ENCODE measurements at regions not wholly inside any gene's neighbourhood (a gene's known extent, or its start where the extent isn't known, plus 50 kb on each side); places are given as distances from the start of the nearest gene placed in this dataset.

GRCh38 chr11:8335683-8336082 is 72.0 kb upstream of the LMO1 start:
- BruUV-seq (replicated peaks) = no TSS peak
- CTCF ChIA-PET (ENCODE audit: low intra/inter-chr PET ratio) = interaction anchor here (0.6 kb wide), 1 partner anchor 27 kb away, joined by 4 read pairs; no protein-coding TSS in a partner anchor
- in situ Hi-C loops (cut with MboI) = no loop called here

More at GRCh38 chr11:8335683-8336082, 72.0 kb upstream of the LMO1 start:
- DNase-seq (ENCODE audit: extremely low read depth in 1 of 4, low spot score in 3 of 4) (no peak), ATAC-seq (no peak), FAIRE-seq (no peak)
- no peak overlapping the region for H3K4me2 ChIP-seq (ENCODE audit: insufficient read depth, low read length)
- no peaks in the 10 kb centered on the region for H3K9me3 ChIP-seq (replicated peaks; ENCODE audit: control insufficient read depth, insufficient read depth, low read depth, low read length)
- H3K4me3 ChIP-seq = no peak overlapping the region
- H3K79me2 ChIP-seq (ENCODE audit: control insufficient read depth, insufficient read depth, low read length) = no peaks in the 10 kb centered on the region
- no peaks in the 10 kb centered on the region for H3K36me3 ChIP-seq (ENCODE audit: control insufficient read depth, insufficient read depth, low read length)
- H3K9ac ChIP-seq (ENCODE audit: insufficient read depth in 1 of 2, low read depth in 2 of 2, low read length in 2 of 2) = no peak overlapping the region
- H4K20me1 ChIP-seq (replicated peaks; ENCODE audit: control insufficient read depth, insufficient read depth, low read length) = no peaks in the 10 kb centered on the region
- peaks cover 0 to 3% of the 10 kb centered on the region in 2 experiments; a peak in 2 of 5 replicates for H3K4me1 ChIP-seq (replicated peaks in 1 of 2; ENCODE audit: control insufficient read depth in 2 of 2, insufficient read depth in 2 of 2, low read length in 2 of 2)
- POLR2A ChIA-PET = interaction anchor here (0.5 kb wide), 1 partner anchor 17 kb away, joined by 3 read pairs; no protein-coding TSS in a partner anchor
- H2AFZ ChIP-seq (ENCODE audit: low read depth, low read length) = no peak overlapping the region
- H3K9me1 ChIP-seq (ENCODE audit: control insufficient read depth, insufficient read depth, low read length) = no peaks in the 10 kb centered on the region
- intact Hi-C loops (cut with micrococcal nuclease) = no loop called here
- TF ChIP-seq SMARCC2 (IDR thresholded peaks at IDR 0.05; ENCODE audit: low read depth) = no peak
- no peak for TF ChIP-seq PHTF2 (CRISPR knock-in tag; IDR thresholded peaks at IDR 0.05)
- TF ChIP-seq STAT5A (IDR thresholded peaks at IDR 0.05; ENCODE audit: borderline replicate concordance, low read length) = no peak
- no peak for TF ChIP-seq IRF1 (CRISPR knock-in tag; IDR thresholded peaks at IDR 0.05; ENCODE audit: borderline replicate concordance)
- TF ChIP-seq POLR3A (IDR thresholded peaks at IDR 0.05; ENCODE audit: borderline replicate concordance, extremely low read depth, insufficient read depth, insufficient read length) = no peak
- TF ChIP-seq, protein P1, sequence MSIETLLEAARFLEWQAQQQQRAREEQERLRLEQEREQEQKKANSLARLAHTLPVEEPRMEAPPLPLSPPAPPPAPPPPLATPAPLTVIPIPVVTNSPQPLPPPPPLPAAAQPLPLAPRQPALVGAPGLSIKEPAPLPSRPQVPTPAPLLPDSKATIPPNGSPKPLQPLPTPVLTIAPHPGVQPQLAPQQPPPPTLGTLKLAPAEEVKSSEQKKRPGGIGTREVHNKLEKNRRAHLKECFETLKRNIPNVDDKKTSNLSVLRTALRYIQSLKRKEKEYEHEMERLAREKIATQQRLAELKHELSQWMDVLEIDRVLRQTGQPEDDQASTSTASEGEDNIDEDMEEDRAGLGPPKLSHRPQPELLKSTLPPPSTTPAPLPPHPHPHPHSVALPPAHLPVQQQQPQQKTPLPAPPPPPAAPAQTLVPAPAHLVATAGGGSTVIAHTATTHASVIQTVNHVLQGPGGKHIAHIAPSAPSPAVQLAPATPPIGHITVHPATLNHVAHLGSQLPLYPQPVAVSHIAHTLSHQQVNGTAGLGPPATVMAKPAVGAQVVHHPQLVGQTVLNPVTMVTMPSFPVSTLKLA (conservative IDR thresholded peaks at IDR 0.05) = no peak
- no peak overlapping the region for H3K27ac ChIP-seq (ENCODE audit: extremely low read depth, low read depth, low read length)
- WGBS (ENCODE audit: insufficient coverage, low coverage, missing lambda C conversion rate) = 2% methylated on average over 7 of the region's 7 CpGs
- peaks cover 3 to 64% of the 10 kb centered on the region in 2 experiments; a peak in 4 of 5 replicates for H3K27me3 ChIP-seq (ENCODE audit: control insufficient read depth in 2 of 2, insufficient read depth in 2 of 2, low read length in 2 of 2)

Measured in K562 (cell line).